HG03060 (cell line): ENCODE measurements at regions not wholly inside any gene's neighbourhood (a gene's known extent, or its start where the extent isn't known, plus 50 kb on each side); places are given as distances from the start of the nearest gene placed in this dataset.
"Not testable (repeated sequence)": the region's sequence is repeated elsewhere in the genome, so short reads cannot be mapped to it uniquely, and the experiment has no call there.

ENCODE experiments used
- ATAC-seq: cut with Tn5 transposase; IDR thresholded peaks from one replicate; pipeline ENCODE4 v1.9.1; 2021; ENCODE audit warnings: low read depth, moderate number of reproducible peaks; ENCODE audit not compliant: unreplicated experiment

DNA sequence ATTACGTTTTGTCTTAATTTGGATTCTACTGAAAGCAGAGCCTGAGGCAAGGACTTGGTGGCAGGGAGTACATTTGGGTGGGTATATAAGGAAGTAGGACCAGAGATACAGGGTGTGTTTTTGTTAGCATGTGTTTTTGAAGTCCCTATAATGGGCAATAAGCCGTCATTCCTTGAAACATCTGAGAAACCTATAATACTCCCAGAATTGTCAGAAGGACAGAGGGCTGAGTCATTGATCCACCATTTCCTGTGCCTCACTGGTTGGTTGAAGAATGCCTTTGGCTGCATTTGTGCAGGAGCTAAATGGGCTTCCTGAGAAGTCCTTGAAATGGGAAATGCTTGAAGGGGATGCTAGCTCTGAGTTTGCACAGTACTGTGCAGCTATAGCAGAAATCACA lies 281.8 kb upstream of the ZEB2 start:
- ATAC-seq: no peak

DNA sequence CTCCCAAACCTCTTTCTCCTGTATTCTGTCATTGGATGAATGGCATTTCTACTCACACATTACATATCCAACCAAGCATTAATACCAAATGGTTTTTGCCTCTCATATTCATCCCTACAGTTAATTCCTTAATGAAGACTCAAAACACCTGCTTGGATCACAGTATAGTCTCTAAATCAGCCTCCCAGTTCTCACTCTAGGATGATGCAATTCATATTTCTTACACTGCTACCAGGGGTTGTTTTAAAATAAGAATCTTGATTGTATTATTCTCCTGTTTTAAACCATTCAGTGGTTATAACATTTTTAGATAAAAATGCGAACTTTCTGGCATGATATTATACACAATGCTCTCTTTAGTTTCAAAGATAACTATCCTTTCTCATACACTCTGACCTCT lies 281.4 kb upstream of the ZEB2 start:
- no peak for ATAC-seq

DNA sequence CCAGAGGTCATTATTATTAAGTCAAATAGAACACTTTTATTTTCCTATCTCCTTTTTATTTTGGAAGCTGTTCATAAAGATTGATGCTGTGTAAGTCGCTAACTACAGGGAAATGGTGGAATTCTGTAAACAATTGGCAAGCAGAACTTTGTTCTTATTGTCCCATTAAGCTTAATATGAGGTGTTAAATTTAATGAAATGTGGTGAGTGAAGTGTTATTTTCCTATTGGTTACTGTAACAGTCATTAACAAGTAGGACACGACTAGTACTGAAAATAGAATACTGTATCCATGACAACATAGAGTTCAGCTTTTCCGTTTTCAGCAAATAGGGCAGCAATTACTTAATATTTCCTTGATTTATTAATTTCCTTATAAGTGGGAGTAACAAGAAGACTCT lies 279.1 kb upstream of the ZEB2 start:
- no peak for ATAC-seq

- no peak for ATAC-seq
Measured at GRCh38 chr2:144798034-144798433, 278.1 kb upstream of the ZEB2 start.

- ATAC-seq: no peak
Measured at GRCh38 chr2:144796936-144797335, 277.0 kb upstream of the ZEB2 start.

DNA sequence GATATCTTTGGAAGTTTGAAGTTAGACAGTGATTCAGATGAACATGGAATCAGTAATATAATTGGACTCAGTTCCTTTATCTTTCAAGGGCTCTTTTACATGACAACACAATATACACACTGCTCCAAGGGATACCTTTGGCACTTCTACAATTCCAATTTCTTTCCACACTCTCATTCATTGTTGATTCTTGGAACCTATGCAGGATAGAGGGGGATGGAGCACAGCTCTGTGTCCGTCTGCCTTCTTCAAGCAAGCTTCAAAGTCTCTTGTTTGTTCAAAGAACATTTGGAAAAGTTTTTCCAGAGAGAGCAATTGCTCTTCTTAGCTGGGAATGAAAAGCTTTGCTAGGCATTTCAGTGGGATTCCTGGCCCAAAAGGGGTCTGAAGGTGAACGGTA lies 276.2 kb upstream of the ZEB2 start:
- ATAC-seq: no peak

DNA sequence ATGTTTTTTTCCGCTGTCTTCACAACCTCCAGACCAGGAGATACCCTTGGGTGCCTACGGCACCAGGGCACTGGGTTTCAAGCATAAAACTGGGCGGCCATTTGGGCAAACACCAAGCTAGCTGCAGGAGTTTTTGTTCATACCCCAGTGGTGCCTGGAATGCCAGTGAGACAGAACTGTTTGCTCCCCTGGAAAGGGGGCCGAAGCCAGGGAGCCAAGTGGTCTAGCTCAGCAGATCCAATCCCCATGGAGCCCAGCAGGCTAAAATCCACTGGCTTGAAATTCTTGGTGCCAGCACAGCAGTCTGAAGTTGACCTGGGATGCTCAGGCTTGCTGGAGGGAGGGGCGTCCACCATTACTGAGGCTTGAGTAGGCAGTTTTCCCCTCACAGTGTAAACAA lies 265.3 kb upstream of the ZEB2 start:
- no peak for ATAC-seq

DNA sequence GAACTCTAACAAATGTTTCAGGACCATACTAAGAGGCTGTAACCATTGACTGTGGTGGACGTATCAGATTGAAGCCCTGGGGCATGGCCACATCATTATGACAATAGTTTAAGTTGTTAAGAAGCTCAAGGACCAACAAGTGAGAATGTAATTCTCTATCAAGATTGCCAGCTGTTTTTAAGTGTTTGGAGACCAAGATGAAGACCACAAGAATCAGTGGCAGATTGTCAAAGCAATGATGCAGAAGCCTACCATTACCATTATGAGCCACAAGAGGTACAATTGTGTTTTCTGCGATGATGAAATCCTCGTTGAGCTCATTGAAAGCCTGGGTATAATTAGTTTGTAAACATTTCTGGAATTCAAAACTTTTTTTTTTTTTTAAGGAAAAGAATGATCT lies 261.1 kb upstream of the ZEB2 start:
- no peak for ATAC-seq

GRCh38 chr2:144776766-144777165 lies 256.8 kb upstream of the ZEB2 start:
- ATAC-seq: no peak

DNA sequence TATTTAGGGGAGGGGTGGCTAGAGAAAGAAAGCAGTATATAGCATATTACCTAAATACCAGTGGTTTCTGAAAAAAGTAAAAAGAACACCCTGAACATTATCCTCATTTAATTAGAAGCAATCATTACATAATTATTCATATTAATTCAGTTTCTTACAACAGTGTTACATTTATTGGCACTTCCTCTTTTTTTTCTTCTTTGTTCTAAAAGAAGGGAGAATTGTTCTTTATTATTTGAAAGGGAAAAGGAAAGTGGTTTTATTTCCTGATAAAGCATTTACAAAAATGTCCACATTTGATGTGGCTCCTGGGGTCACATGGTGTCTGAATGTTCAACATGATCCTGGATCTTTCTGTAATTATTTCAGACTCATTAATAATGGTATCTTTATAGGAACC lies 254.9 kb upstream of the ZEB2 start:
- ATAC-seq: no peak

- no peak for ATAC-seq
Measured at GRCh38 chr2:144771348-144771747, 251.4 kb upstream of the ZEB2 start.

DNA sequence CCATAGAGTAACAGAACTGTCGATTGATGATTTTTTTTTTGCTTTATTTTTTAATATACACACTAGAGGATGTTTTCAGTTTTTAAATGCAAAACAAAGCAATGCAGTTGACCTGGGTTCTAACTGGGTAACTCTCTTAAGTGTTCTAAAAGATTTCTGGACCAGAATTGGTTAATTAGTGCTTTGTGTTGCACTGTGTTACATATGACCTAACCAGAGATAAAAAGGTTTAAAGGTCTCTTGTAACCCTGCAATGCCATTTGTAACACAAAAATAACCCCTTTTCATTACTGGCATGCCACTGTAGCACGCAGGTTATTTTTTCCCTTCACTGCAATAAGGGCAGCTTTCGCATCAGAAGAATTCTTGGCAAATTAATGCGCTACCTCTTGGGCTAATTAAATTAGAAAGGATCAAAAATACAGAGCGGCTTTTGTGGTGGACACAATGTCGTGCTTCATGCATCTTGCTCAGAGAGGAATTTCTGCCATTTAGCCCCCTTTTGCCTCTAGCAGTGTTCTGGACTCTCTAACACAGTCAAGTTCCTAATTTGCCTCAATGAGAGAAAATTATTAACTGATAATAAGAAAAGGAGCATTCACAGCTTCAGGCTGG lies 250.8 kb upstream of the ZEB2 start:
- no peak for ATAC-seq

- not testable (repeated sequence) for ATAC-seq
Measured at GRCh38 chr2:144760939-144761338, 241.0 kb upstream of the ZEB2 start.

- no peak for ATAC-seq
Measured at GRCh38 chr2:144759746-144760145, 239.8 kb upstream of the ZEB2 start.

- ATAC-seq: not testable (repeated sequence)
Measured at GRCh38 chr2:144758196-144758595, 238.3 kb upstream of the ZEB2 start.

GRCh38 chr2:144753416-144753815 lies 233.5 kb upstream of the ZEB2 start:
- no peak for ATAC-seq

DNA sequence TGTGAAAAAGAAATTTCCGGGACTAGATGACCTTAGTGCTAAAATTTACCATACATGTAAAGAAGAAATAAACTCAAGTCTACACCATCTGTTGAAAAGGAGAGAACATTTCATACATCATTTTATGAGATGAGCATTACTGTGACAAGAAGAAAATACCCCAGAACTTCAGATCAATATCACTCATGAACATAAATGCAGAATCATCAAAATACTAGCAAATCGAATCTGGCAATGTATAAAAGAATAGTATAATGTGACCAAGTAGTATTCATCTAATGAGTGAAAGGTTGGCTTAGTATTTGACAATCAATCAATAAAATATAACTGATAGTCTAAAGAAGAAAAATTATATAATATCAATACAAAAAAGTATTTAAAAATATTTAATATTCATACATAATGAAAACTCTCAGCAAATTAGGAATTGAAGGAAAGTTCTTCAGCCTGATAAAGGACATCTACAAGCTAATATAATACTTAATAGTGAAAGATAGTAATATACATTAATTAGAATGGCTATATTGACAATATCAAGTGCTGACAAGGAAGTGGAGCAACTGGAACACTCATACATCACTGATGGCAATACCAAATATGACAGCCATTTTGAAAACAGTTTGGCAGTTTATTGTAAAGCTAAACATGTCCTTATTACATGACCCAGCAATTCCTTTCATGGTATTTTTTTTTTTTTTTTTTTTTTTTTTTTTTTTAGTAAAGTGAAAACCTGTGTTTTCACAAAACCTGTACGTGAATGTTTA lies 231.4 kb upstream of the ZEB2 start:
- ATAC-seq: no peak

DNA sequence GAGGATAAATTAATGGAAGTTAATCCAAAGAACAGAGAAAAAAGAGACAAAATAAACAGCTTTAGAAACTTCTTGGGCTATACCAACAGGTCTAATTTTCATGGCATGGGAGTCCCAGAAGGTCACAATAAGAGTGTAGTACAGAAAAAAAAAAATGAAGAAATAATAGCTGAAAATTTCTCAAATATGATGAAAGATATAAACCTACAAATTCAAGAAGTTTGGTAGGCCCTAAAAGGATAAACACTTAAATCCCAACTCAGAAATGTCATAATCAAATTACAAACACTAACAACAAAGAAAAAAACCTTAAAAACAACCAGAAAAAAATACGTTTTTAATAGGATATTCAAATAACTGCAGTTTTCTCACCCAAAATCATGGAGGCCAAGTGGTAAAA lies 229.3 kb upstream of the ZEB2 start:
- no peak for ATAC-seq

GRCh38 chr2:144748443-144748842 lies 228.5 kb upstream of the ZEB2 start:
- no peak for ATAC-seq

GRCh38 chr2:144747571-144747970 lies 227.7 kb upstream of the ZEB2 start:
- ATAC-seq: no peak

DNA sequence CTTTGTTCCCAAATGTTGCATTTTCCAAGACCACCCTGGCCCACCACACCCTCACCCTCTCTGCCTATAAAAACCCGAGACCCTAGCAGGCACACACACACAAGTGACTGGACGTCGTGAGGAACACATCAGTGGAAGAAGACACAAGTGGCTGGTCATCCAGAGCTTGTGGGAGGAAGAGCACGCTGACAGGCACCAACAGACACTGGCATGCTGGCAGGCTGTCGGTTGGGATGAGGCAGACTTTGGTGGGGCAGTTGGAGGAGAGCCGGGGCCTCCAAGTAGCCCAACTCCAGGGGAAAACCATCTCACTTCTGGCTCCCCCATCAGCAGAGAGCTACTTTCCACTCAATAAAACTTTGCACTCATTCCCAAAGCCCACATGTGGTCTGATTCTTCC lies 225.5 kb upstream of the ZEB2 start:
- ATAC-seq: no peak

DNA sequence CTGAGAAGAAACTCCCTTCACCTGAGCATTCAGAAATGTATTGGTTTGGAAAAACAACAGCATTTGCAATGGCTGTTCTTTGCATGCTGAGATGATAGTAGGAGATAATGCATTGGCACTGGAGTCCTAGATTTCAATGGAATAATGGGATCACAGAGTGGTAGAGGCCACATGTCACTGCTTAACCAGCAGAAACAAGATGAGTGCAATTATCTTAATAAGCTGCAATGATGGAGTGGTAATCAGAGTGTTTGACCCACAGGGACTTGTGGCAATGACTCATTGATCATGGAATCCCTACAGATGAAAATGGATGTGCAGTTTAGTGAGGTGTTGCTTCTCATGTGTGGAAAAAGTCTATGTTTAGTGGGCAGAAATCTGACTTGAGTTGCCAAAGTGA lies 218.8 kb upstream of the ZEB2 start:
- no peak for ATAC-seq
